Fibroblast of lung (primary cell): ENCODE measurements at regions not wholly inside any gene's neighbourhood (a gene's known extent, or its start where the extent isn't known, plus 50 kb on each side); places are given as distances from the start of the nearest gene placed in this dataset.

Experiments used
- DNase-seq, 2 donors: peaks; one replicate each; pipeline versions ENCODE4 v3.0.0 to v3.0.0-alpha.2; 2010; ENCODE audit warnings: low read depth in 2 of 2
- H2AFZ ChIP-seq: 2 replicates; pipeline ENCODE4 v1.5.1; 2012; ENCODE audit warnings: low read length, control low read depth, inconsistent platforms
- H3K27ac ChIP-seq: 2 replicates; pipeline ENCODE4 v1.5.1; 2011; ENCODE audit warnings: low read length, control low read depth; ENCODE audit not compliant: insufficient read depth
- H3K27me3 ChIP-seq: 2 replicates; pipeline ENCODE4 v1.5.1; 2011; ENCODE audit warnings: mild to moderate bottlenecking, low read length; ENCODE audit not compliant: control insufficient read depth, insufficient read depth
- H3K36me3 ChIP-seq: 2 replicates; pipeline ENCODE4 v1.5.1; 2011; ENCODE audit warnings: low read length; ENCODE audit not compliant: control insufficient read depth, insufficient read depth
- H3K4me1 ChIP-seq: 2 replicates; pipeline ENCODE4 v1.5.1; 2011; ENCODE audit warnings: low read length; ENCODE audit not compliant: control insufficient read depth, insufficient read depth; ENCODE audit errors: extremely low read depth
- H3K4me2 ChIP-seq: 2 replicates; pipeline ENCODE4 v1.5.1; 2011; ENCODE audit warnings: low read length, control low read depth; ENCODE audit not compliant: insufficient read depth; ENCODE audit errors: extremely low read depth
- H3K4me3 ChIP-seq, 4 experiments: fragments of 200-600 bp in 1 of 4; sonication (generic) in 1 of 4; replicated peaks in 1 of 4; 2 replicates each; pipeline ENCODE4 v1.5.1; 2011 to 2016; ENCODE audit warnings: low read length in 4 of 4, low read depth in 3 of 4, mild to moderate bottlenecking in 3 of 4, control low read depth in 2 of 4, inconsistent platforms in 1 of 4, mixed read lengths in 1 of 4; ENCODE audit not compliant: insufficient read depth in 1 of 4; ENCODE audit errors: control extremely low read depth in 1 of 4
- H3K79me2 ChIP-seq: 2 replicates; pipeline ENCODE4 v1.5.1; 2012; ENCODE audit warnings: mild to moderate bottlenecking, low read length, inconsistent platforms; ENCODE audit not compliant: control insufficient read depth, insufficient read depth
- H3K9ac ChIP-seq: 2 replicates; pipeline ENCODE4 v1.5.1; 2011; ENCODE audit warnings: mild to moderate bottlenecking, low read length, control low read depth; ENCODE audit not compliant: insufficient read depth
- H3K9me3 ChIP-seq: 2 replicates; pipeline ENCODE4 v1.5.1; 2012; ENCODE audit warnings: low read depth, low read length; ENCODE audit not compliant: control insufficient read depth, insufficient read depth
- H4K20me1 ChIP-seq: 2 replicates; pipeline ENCODE4 v1.5.1; 2011; ENCODE audit warnings: low read length; ENCODE audit not compliant: control insufficient read depth, insufficient read depth; ENCODE audit errors: extremely low read depth
- EZH2 ChIP-seq: IDR thresholded peaks from 2 replicates; pipeline ENCODE4 v1.5.1; 2012; ENCODE audit warnings: low read length, control low read depth, mild to moderate bottlenecking; ENCODE audit errors: missing control alignments
- TF ChIP-seq, protein P1 (sequence below), 2 donors: IDR thresholded peaks in 1 of 2; conservative IDR thresholded peaks in 1 of 2; 1 replicate in 1 of 2; 2 replicates in 1 of 2; pipeline ENCODE4 v1.5.1; 2011 to 2012; ENCODE audit warnings: low read length in 2 of 2, control low read depth in 1 of 2, inconsistent platforms in 1 of 2, low read depth in 1 of 2, mild to moderate bottlenecking in 1 of 2

DNA sequence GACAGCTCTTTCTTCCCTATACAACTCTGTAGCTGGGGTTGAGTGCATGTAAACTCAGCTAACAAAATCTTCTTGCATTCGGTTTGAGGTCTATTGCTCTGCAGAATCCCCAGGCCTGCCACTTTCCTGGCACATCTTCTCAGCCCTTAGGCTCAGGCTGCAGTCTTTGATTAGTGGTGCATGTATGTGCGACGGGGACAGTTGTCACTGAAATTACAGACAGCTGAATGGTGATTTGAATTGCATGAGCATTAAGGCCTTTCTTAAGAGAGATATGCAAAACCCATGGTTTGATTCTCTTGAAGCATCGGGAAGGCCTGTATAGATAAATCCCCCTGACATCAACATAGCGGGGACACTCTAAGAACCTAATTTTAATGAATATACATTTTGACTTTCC, 222.8 kb downstream of the CDH26 start:
- no peak for DNase-seq
- H3K4me1 ChIP-seq, result no peaks in the 10 kb centered on the region
- no peak overlapping the region for H3K4me3 ChIP-seq
- H3K27ac ChIP-seq, result no peak overlapping the region
- no peaks in the 10 kb centered on the region for H3K27me3 ChIP-seq
- TF ChIP-seq EZH2, result no peak
- TF ChIP-seq, protein P1, sequence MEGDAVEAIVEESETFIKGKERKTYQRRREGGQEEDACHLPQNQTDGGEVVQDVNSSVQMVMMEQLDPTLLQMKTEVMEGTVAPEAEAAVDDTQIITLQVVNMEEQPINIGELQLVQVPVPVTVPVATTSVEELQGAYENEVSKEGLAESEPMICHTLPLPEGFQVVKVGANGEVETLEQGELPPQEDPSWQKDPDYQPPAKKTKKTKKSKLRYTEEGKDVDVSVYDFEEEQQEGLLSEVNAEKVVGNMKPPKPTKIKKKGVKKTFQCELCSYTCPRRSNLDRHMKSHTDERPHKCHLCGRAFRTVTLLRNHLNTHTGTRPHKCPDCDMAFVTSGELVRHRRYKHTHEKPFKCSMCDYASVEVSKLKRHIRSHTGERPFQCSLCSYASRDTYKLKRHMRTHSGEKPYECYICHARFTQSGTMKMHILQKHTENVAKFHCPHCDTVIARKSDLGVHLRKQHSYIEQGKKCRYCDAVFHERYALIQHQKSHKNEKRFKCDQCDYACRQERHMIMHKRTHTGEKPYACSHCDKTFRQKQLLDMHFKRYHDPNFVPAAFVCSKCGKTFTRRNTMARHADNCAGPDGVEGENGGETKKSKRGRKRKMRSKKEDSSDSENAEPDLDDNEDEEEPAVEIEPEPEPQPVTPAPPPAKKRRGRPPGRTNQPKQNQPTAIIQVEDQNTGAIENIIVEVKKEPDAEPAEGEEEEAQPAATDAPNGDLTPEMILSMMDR (conservative IDR thresholded peaks at IDR 0.05 in 1 of 2, IDR thresholded peaks at IDR 0.05 in 1 of 2; ENCODE audit: low read depth in 1 of 2, low read length in 2 of 2), result no peak
- H2AFZ ChIP-seq, result no peak overlapping the region
- H3K79me2 ChIP-seq, result no peaks in the 10 kb centered on the region
- no peaks in the 10 kb centered on the region for H4K20me1 ChIP-seq
- H3K4me2 ChIP-seq, result no peak overlapping the region
- H3K9ac ChIP-seq, result no peak overlapping the region
- H3K9me3 ChIP-seq, result no peaks in the 10 kb centered on the region
- H3K36me3 ChIP-seq, result no peaks in the 10 kb centered on the region

DNA sequence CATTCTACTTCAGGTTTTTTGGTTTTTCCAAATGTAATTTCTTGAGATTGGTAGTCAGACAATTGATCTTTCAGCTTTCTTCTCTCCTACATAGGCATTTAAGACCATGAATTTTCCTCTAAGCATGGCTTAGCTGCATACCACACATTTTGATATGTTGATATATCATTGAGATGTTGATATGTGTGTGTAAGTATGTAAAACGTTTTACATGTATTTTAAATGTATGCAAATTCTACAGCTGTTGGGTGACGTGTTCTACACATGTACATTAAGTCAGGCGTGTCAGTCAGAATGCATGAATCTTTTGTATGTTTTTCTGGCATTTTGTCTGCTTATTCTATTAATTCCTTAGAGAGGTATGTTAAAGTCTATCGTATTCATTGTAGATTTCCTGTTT, 228.2 kb downstream of the CDH26 start:
- no peak overlapping the region for H3K4me3 ChIP-seq
- no peak overlapping the region for H2AFZ ChIP-seq
- no peak overlapping the region for H3K9ac ChIP-seq
- no peaks in the 10 kb centered on the region for H3K79me2 ChIP-seq
- H3K9me3 ChIP-seq, result no peaks in the 10 kb centered on the region
- no peak for TF ChIP-seq EZH2
- TF ChIP-seq, protein P1 (conservative IDR thresholded peaks at IDR 0.05 in 1 of 2, IDR thresholded peaks at IDR 0.05 in 1 of 2; ENCODE audit: low read depth in 1 of 2, low read length in 2 of 2), result no peak
- DNase-seq, result no peak
- H3K27ac ChIP-seq, result no peak overlapping the region
- no peaks in the 10 kb centered on the region for H3K27me3 ChIP-seq
- H3K4me1 ChIP-seq, result no peaks in the 10 kb centered on the region
- H3K36me3 ChIP-seq, result no peaks in the 10 kb centered on the region
- no peak overlapping the region for H3K4me2 ChIP-seq
- H4K20me1 ChIP-seq, result no peaks in the 10 kb centered on the region

DNA sequence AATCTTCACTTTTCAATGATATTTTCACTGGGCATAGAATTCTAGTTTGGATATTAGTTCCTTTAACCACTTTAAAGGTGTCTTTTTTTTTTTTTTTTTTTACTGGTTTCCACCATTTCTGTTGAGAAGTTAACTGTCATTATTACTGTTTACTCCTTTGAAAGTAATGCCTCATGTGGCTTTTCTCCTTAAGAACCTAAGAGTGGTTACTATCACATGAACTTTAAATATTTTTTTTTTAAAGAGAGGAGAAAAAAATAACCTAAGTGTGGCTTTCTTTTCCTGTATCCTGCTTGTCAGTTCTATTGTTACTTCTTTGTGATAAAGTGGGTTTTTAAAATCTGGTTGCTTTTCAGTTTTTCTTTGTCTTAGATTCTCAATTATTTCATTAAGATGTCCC, 229.5 kb downstream of the CDH26 start:
- H2AFZ ChIP-seq, result no peak overlapping the region
- H3K4me2 ChIP-seq, result no peak overlapping the region
- no peak overlapping the region for H3K4me3 ChIP-seq
- no peaks in the 10 kb centered on the region for H3K36me3 ChIP-seq
- no peaks in the 10 kb centered on the region for H3K9me3 ChIP-seq
- no peaks in the 10 kb centered on the region for H3K4me1 ChIP-seq
- H3K27ac ChIP-seq, result no peak overlapping the region
- DNase-seq, result no peak
- no peaks in the 10 kb centered on the region for H4K20me1 ChIP-seq
- TF ChIP-seq, protein P1 (conservative IDR thresholded peaks at IDR 0.05 in 1 of 2, IDR thresholded peaks at IDR 0.05 in 1 of 2; ENCODE audit: low read depth in 1 of 2, low read length in 2 of 2), result no peak
- no peak for TF ChIP-seq EZH2
- H3K27me3 ChIP-seq, result no peaks in the 10 kb centered on the region
- H3K79me2 ChIP-seq, result no peaks in the 10 kb centered on the region
- H3K9ac ChIP-seq, result no peak overlapping the region
